A673 (cell line): ENCODE measurements at regions not wholly inside any gene's neighbourhood (a gene's known extent, or its start where the extent isn't known, plus 50 kb on each side); places are given as distances from the start of the nearest gene placed in this dataset.
"Not testable (repeated sequence)": the region's sequence is repeated elsewhere in the genome, so short reads cannot be mapped to it uniquely, and the experiment has no call there.

Experiments used
- BruUV-seq: library from RNA; stranded (reverse); fragments of 400-500 nt; replicated peaks from 2 replicates; lab custom pipeline; 2021; lab: Mats Ljungman, UMichigan
- CTCF ChIA-PET: fragments of 300-600 bp; sonication (Branson Sonifier 250); formaldehyde crosslinking; loops from one replicate; lab custom pipeline; 2022; ENCODE audit warnings: antibody characterized with exemption; lab: Charles Lee
- POLR2A ChIA-PET: fragments of 300-600 bp; sonication (Branson Sonifier 250); formaldehyde crosslinking; loops from one replicate; lab custom pipeline; 2022; ENCODE audit warnings: antibody characterized with exemption; ENCODE audit not compliant: low non-redundant PET; lab: Charles Lee
- DNase-seq: peaks from one replicate; pipeline ENCODE4 v3.0.0-alpha.2; 2015; ENCODE audit warnings: low spot score
- H3K27ac ChIP-seq: fragments of 200-600 bp; sonication (generic); 2 replicates; pipeline ENCODE4 v1.5.1; 2016; ENCODE audit warnings: mixed run types, low read depth, mild to moderate bottlenecking, mixed read lengths, antibody characterized with exemption, low read length; ENCODE audit not compliant: poor library complexity, severe bottlenecking
- H3K27me3 ChIP-seq: fragments of 200-600 bp; sonication (generic); replicated peaks from 2 replicates; pipeline ENCODE4 v1.6.1; 2017; ENCODE audit warnings: mixed run types, low read depth, mild to moderate bottlenecking, mixed read lengths, antibody characterized with exemption, low read length; ENCODE audit not compliant: insufficient read depth, poor library complexity
- H3K36me3 ChIP-seq: fragments of 200-600 bp; sonication (generic); 2 replicates; pipeline ENCODE4 v1.6.1; 2016; ENCODE audit warnings: mixed run types, mild to moderate bottlenecking, mixed read lengths, antibody characterized with exemption, low read length; ENCODE audit not compliant: insufficient read depth, poor library complexity, severe bottlenecking
- H3K4me1 ChIP-seq: fragments of 200-600 bp; sonication (generic); 2 replicates; pipeline ENCODE4 v1.6.1; 2017; ENCODE audit warnings: mixed run types, mild to moderate bottlenecking, mixed read lengths, antibody characterized with exemption, low read length; ENCODE audit not compliant: insufficient read depth, poor library complexity, severe bottlenecking
- H3K4me3 ChIP-seq: fragments of 200-600 bp; sonication (generic); 2 replicates; pipeline ENCODE4 v1.5.1; 2016; ENCODE audit warnings: low read depth, mixed run types, mild to moderate bottlenecking, mixed read lengths, low read length; ENCODE audit not compliant: poor library complexity, severe bottlenecking
- H3K9me3 ChIP-seq: fragments of 200-600 bp; sonication (generic); 2 replicates; pipeline ENCODE4 v1.6.1; 2016; ENCODE audit warnings: mixed run types, low read depth, mild to moderate bottlenecking, mixed read lengths, antibody characterized with exemption, low read length; ENCODE audit not compliant: poor library complexity, severe bottlenecking
- EZH2 ChIP-seq: fragments of 200-600 bp; sonication (generic); IDR thresholded peaks from 2 replicates; pipeline ENCODE4 v1.6.1; 2017; ENCODE audit warnings: borderline replicate concordance, low read depth, mild to moderate bottlenecking, mixed read lengths, antibody characterized with exemption, low read length; ENCODE audit not compliant: poor library complexity, severe bottlenecking
- intact Hi-C: fragments of 100-400 bp; cut with micrococcal nuclease; formaldehyde crosslinking; loops from one replicate; pipeline ENCODE4 v1.10.0; 2022; ENCODE audit not compliant: unreplicated experiment
- TF ChIP-seq, protein P1 (sequence below): fragments of 300-800, 200-600 bp; sonication (generic); conservative IDR thresholded peaks from 2 replicates; pipeline ENCODE4 v1.5.1; 2017; ENCODE audit warnings: low read depth, mild to moderate bottlenecking, antibody characterized with exemption, low read length, moderate library complexity, mixed read lengths

- no peaks in the 10 kb centered on the region for H3K36me3 ChIP-seq
- TF ChIP-seq, protein P1, sequence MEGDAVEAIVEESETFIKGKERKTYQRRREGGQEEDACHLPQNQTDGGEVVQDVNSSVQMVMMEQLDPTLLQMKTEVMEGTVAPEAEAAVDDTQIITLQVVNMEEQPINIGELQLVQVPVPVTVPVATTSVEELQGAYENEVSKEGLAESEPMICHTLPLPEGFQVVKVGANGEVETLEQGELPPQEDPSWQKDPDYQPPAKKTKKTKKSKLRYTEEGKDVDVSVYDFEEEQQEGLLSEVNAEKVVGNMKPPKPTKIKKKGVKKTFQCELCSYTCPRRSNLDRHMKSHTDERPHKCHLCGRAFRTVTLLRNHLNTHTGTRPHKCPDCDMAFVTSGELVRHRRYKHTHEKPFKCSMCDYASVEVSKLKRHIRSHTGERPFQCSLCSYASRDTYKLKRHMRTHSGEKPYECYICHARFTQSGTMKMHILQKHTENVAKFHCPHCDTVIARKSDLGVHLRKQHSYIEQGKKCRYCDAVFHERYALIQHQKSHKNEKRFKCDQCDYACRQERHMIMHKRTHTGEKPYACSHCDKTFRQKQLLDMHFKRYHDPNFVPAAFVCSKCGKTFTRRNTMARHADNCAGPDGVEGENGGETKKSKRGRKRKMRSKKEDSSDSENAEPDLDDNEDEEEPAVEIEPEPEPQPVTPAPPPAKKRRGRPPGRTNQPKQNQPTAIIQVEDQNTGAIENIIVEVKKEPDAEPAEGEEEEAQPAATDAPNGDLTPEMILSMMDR: no peak
- no peak for TF ChIP-seq EZH2
- intact Hi-C loops: no loop called here
- H3K4me3 ChIP-seq: no peak overlapping the region
- no peaks in the 10 kb centered on the region for H3K27me3 ChIP-seq
- POLR2A ChIA-PET: no interaction called here
- no peak overlapping the region for H3K27ac ChIP-seq
- H3K4me1 ChIP-seq: no peaks in the 10 kb centered on the region
- no peaks in the 10 kb centered on the region for H3K9me3 ChIP-seq
- no peak for DNase-seq
- CTCF ChIA-PET: no interaction called here
- BruUV-seq: no TSS peak
Observed at GRCh38 chr10:22135591-22135990, 82.2 kb downstream of the EBLN1 start.

DNA sequence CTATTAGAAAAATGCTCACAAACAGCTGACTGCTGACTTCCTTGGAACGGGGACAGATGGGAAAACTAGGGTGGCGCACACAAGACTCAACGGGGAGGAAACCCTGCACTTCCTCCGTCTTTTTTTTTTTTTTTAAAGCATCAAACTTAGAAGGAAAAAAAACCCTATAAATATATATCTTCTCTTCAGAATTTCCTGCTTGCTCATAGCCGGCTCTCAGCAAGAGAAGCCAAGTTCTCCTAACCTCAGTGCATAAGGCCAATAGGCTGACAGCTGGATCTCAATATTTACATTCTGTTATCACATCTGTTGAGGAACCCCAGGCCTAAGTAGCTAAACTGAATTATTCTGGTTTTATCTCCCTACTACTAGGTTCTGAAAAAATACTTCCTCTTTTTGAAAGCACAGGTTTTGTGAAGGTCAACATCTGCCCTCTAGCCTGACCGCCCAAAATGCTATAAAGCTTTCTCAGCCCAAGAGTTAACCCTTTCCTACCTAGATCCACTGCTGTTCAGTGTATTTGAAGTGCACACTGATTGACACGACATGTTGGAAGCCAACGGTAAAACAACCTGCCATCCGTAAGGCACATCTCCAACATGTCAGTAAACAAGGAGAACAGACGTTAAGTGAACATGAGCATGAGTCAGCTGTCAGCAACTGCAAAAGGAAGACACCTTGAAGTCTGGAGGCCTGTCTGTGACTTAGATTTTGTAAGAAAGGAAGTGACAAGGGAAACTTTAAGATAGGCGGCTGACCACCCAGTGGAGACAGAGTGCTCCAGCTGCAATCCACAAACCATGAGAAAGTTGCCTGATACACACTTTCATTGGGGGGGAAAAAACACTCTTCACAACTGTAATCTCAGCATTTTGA, 83.8 kb downstream of the EBLN1 start:
- intact Hi-C loops: no loop called here
- CTCF ChIA-PET: no interaction called here
- POLR2A ChIA-PET: no interaction called here
- TF ChIP-seq, protein P1: no peak
- TF ChIP-seq EZH2: no peak
- BruUV-seq: no TSS peak
- no peaks in the 10 kb centered on the region for H3K27me3 ChIP-seq
- H3K27ac ChIP-seq: no peak overlapping the region
- H3K9me3 ChIP-seq: no peaks in the 10 kb centered on the region
- H3K36me3 ChIP-seq: no peaks in the 10 kb centered on the region
- H3K4me3 ChIP-seq: no peak overlapping the region
- no peak for DNase-seq
- H3K4me1 ChIP-seq: no peaks in the 10 kb centered on the region

DNA sequence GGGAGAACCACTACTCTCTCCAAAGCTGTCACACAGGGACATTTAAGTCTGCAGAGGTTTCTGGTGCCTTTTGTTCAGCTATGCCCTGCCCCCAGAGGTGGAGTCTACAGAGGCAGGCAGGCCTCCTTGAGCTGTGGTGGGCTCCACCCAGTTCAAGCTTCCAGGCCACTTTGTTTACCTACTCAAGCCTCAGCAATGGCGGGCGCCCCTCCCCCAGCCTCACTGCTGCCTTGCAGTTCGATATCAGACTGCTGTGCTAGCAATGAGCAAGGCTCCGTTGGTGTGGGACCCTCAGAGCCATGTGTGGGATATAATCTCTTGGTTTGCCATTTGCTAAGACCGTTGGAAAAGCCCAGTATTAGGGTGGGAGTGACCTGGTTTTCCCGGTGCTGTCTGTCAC, 87.0 kb downstream of the EBLN1 start:
- H3K4me3 ChIP-seq, H3K27me3 ChIP-seq, DNase-seq, CTCF ChIA-PET, POLR2A ChIA-PET, H3K36me3 ChIP-seq, H3K4me1 ChIP-seq, H3K9me3 ChIP-seq, H3K27ac ChIP-seq, BruUV-seq, intact Hi-C loops: not testable (repeated sequence)

- H3K36me3 ChIP-seq, POLR2A ChIA-PET, H3K27ac ChIP-seq, H3K27me3 ChIP-seq, H3K4me1 ChIP-seq, H3K4me3 ChIP-seq, DNase-seq, CTCF ChIA-PET, intact Hi-C loops, H3K9me3 ChIP-seq, BruUV-seq: not testable (repeated sequence)
Observed at GRCh38 chr10:22129612-22130011, 88.2 kb downstream of the EBLN1 start.

DNA sequence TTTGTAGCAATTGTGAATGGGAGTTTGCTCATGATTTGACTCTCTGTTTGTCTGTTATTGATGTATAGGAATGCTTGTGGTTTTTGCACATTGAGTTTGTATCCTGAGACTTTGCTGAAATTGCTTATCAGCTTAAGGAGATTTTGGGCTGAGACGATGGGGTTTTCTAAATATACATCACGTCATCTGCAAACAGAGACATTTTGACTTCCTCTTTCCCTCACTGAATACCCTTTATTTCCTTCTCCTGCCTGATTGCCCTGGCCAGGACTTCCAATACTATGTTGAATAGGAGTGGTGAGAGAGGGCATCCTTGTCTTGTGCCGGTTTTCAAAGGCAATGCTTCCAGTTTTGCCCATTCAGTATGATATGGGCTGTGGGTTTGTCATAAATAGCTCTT, 96.6 kb downstream of the EBLN1 start:
- H3K4me3 ChIP-seq, CTCF ChIA-PET, POLR2A ChIA-PET, H3K27ac ChIP-seq, H3K9me3 ChIP-seq, intact Hi-C loops, DNase-seq, H3K4me1 ChIP-seq, H3K36me3 ChIP-seq, BruUV-seq: not testable (repeated sequence)
- H3K27me3 ChIP-seq: peaks cover 10% of the 10 kb centered on the region

GRCh38 chr10:22120072-22120471, 97.7 kb downstream of the EBLN1 start:
- peaks cover 10% of the 10 kb centered on the region for H3K27me3 ChIP-seq
- CTCF ChIA-PET, H3K27ac ChIP-seq, H3K4me1 ChIP-seq, POLR2A ChIA-PET, H3K36me3 ChIP-seq, H3K9me3 ChIP-seq, BruUV-seq, intact Hi-C loops, DNase-seq, H3K4me3 ChIP-seq: not testable (repeated sequence)
